HFF-Myc (cell line): ENCODE measurements at regions not wholly inside any gene's neighbourhood (a gene's known extent, or its start where the extent isn't known, plus 50 kb on each side); places are given as distances from the start of the nearest gene placed in this dataset.
A peak's percentile ranks its signal among the peaks of the same experiment; 100 is the strongest.

Experiments used
- DNase-seq: peaks from one replicate; pipeline ENCODE4 v3.0.0-alpha.2; 2011; ENCODE audit warnings: low read depth; ENCODE audit errors: extremely low read depth
- H3K4me3 ChIP-seq: replicated peaks from 2 replicates; pipeline ENCODE4 v1.5.1; 2011; ENCODE audit warnings: low read depth, mild to moderate bottlenecking, control low read depth, low read length
- TF ChIP-seq, protein P1 (sequence below): IDR thresholded peaks from 2 replicates; pipeline ENCODE4 v1.5.1; 2012; ENCODE audit warnings: mild to moderate bottlenecking, low read depth, low read length, control low read depth; ENCODE audit errors: missing control alignments

DNA sequence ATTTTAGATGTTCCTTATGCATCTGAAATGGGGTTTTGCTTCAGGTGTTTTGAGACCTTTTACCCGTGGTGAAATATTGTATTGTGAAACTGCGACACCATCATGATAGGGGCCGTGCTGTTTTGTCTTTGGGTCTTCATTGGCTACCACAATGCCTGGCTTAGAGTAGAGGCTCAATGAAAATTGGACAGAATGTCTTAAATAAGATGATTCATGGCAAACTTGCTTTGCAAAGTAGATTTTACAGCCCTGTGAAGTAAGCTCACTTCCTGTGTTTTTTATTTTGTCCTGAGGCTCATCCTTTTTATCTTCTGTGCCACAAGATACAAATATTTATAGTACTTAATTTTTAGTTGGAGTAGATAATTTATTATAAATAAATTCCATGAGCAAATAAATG is 111.3 kb upstream of the FRMD6 start:
- H3K4me3 ChIP-seq: no peak overlapping the region
- TF ChIP-seq, protein P1, sequence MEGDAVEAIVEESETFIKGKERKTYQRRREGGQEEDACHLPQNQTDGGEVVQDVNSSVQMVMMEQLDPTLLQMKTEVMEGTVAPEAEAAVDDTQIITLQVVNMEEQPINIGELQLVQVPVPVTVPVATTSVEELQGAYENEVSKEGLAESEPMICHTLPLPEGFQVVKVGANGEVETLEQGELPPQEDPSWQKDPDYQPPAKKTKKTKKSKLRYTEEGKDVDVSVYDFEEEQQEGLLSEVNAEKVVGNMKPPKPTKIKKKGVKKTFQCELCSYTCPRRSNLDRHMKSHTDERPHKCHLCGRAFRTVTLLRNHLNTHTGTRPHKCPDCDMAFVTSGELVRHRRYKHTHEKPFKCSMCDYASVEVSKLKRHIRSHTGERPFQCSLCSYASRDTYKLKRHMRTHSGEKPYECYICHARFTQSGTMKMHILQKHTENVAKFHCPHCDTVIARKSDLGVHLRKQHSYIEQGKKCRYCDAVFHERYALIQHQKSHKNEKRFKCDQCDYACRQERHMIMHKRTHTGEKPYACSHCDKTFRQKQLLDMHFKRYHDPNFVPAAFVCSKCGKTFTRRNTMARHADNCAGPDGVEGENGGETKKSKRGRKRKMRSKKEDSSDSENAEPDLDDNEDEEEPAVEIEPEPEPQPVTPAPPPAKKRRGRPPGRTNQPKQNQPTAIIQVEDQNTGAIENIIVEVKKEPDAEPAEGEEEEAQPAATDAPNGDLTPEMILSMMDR: no peak
- no peak for DNase-seq

DNA sequence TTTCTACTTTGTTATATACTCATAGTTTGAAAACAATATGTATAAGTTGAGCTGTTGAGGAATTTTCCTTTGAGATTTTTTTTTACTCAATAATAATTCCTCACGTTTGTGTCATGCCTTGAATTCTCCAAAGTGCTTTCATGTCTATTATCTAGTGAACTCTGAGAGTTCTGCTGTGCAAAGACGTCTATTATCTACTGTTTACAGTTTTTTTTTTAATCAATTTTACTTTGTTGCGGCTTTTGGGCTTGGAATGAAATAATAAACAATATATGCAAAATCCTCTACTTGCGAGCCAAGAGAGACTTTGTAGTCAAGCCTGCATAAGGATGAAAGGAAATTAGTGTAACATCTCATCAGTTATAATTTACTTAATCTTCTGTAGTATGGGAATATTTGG is 107.2 kb upstream of the FRMD6 start:
- TF ChIP-seq, protein P1: no peak
- DNase-seq: no peak
- no peak overlapping the region for H3K4me3 ChIP-seq

DNA sequence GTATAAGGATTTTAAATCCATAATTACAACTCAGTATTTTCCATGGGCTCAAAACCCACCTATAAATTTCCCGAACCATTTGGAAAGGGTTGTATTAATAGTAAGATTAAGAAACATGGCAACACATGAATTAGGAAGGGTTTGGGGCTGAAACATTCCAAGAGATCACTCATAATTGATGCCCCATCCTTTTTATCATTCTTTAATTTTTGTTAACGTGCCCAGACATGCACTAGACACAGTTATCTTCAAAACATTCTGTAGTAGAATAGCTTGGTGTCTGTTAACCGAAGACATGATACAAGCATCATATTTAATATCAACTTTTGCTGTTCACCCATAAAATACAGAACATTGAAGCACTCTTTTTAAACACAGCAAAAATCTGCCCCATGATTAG is 106.8 kb upstream of the FRMD6 start:
- DNase-seq: no peak
- TF ChIP-seq, protein P1: no peak
- no peak overlapping the region for H3K4me3 ChIP-seq

DNA sequence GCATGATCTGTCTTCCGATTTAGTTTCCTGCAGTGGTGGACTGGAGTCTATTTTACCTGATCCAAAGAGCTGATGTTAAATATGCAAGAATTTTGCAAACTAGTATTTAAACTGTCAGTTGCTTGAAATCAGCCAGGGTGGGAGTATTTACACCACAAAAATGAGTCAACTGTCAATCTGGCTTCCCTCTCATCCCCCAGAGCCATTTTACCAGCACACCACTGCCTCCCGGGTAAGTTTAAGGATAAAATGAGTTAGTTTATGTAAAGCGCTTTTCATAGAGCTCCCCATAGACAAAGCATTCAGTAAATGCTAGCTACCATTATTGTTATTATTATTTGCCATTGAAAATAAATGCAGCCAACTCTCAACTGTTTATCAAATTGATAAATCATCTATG is 106.3 kb upstream of the FRMD6 start:
- TF ChIP-seq, protein P1: no peak
- no peak overlapping the region for H3K4me3 ChIP-seq
- no peak for DNase-seq

DNA sequence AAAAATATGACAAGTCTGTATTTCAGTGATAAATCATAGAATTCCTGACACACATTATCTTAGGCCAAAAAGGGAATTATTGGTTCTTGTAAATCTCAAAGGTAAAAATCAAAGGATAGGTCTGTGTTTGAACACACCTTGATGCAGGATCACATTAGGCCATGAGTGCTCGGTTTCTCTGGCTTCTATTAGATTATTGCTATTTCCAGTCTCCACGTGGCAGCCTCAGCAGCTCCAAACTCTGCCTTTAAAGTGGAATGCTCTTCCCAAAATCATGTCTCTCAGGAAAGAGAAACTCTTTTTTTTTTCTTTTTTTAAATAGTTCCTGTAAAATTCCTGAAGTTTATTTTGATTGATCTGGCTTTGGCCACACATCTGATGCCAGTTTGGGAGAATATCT is 105.6 kb upstream of the FRMD6 start:
- no peak overlapping the region for H3K4me3 ChIP-seq
- no peak for DNase-seq
- TF ChIP-seq, protein P1: no peak

DNA sequence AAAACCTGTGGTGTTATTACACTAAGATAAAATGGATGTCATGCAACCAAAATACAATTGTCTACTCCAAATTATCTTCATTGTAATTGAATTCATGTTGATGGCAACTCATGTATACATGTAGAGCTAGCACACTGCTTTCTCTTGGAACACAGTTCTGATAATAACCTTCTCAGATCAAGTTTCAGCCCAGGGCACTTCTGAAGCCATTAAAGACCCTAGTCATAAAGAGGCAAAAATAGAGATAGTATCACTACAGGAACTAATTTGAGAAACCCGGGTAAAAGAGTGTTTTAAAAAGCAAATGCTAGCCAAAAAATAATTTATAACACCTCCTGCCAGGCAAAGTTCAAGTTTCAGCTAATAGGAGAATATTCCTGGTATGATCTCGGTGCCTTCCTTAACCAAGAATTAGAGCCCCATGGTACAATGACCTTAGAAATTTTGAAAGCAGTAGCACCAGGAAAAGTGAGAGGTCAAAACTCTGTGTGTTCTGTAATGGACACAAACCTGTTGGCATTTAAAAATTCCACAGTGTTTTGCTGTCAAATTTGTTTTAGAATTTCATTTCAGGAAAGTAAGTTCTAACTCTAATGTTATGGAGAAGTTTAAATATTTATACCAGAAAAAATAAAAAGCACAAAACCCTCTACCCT is 105.0 kb upstream of the FRMD6 start:
- TF ChIP-seq, protein P1: no peak
- DNase-seq: no peak
- H3K4me3 ChIP-seq: no peak overlapping the region

DNA sequence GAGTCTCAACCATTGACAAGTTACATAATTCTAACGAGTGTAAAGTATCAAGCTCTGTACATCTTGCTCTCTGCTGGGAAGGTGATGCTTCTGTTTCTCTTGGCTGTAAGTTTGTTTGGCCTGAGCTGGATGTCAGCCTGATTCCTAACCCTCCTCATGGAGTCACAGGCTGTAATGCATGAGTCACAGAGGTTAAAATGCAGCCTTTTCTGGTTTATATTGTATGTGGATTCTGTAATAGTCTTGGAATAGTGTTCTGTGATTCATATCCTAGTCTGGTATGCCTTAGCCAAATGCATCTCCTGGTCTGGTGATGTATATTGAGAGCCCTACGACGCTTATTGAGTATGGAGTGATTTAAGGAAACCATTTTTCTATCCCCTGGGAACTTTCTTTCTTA is 104.5 kb upstream of the FRMD6 start:
- peak; percentile 98 for DNase-seq
- TF ChIP-seq, protein P1: no peak
- H3K4me3 ChIP-seq: no peak overlapping the region
